ENCODE measurements at regions not wholly inside any gene's neighbourhood (a gene's known extent, or its start where the extent isn't known, plus 50 kb on each side); places are given as distances from the start of the nearest gene placed in this dataset.
"Not testable (repeated sequence)": the region's sequence is repeated elsewhere in the genome, so short reads cannot be mapped to it uniquely, and the experiment has no call there.

DNA sequence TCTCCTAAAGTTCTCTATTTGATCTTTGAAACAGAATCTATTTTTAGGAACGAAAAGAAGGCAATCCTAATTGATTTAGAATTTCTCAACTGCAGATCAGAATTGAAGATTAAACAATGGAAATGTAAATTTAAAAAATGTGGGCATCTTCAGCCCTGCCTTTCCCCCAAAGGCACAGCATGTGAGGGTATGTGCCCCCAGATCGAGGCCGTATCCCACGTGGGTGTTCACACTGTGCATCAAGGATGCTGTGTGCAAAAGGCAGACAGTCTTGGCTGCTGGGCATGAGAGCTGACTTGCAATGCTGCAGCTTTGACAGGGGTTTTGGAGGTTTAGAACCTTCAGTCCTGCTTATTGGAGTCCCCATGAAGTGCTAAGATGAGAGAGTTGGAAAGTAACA, 346.3 kb downstream of the VRK1 start:
- DNase-seq (ENCODE audit: low spot score) = no peak

DNA sequence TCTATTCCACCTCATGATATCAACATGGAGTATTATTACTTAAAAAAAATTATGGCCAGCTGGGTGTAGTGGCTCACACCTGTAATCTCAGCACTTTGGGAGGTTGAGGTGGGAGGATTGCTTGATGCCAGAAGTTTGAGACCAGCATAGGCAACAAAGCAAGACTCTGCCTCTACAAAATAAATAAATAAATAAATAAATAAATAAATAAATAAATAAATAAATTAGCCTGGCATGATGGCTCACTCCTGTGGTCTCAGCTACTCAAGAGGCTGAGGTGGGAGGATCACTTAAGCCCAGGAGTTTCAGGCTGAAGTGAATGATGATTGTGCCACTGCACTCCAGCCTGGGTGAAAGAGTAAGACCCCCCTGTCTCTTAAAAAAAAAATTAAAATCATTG, 350.8 kb downstream of the VRK1 start:
- not testable (repeated sequence) for DNase-seq (ENCODE audit: low spot score)

DNA sequence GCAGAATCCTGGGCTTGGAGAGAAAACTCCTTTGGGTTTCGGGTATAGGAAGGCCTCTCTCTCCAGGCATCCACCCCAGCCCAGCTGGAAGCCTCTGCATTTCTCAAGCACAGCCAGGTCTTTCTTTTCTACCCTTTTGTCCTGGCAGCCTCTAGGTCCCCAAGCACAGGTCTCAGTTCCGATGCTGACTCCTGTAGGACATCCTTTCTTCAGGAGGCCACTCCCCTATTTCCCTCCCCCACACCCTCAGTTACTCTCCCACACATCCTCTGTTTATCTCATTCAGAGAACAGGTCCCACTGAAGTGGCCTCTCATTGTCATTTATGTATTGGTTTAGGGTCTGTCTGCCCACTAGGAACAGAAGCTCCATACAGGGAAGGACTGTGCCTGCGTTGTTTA, 352.6 kb downstream of the VRK1 start:
- DNase-seq (ENCODE audit: low spot score) = no peak

DNA sequence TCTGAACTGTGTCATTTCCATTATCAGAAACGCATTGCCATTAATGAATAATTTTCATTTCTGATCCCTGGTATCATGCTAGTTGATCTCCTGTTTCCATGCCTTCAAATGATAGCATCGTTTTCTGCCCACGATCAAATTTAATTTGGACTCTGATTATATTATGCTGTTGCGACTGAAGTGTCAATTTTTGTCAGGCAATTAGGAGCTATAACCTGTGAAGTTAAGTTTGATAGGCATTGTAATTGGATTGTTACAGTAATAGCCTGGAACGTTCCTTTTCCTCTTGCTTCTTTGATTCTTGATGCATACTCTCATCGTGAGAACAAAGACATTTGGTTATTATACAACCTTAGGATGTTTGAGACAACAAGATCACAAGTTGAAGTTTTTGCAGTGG, 356.3 kb downstream of the VRK1 start:
- no peak for DNase-seq (ENCODE audit: low spot score)

DNA sequence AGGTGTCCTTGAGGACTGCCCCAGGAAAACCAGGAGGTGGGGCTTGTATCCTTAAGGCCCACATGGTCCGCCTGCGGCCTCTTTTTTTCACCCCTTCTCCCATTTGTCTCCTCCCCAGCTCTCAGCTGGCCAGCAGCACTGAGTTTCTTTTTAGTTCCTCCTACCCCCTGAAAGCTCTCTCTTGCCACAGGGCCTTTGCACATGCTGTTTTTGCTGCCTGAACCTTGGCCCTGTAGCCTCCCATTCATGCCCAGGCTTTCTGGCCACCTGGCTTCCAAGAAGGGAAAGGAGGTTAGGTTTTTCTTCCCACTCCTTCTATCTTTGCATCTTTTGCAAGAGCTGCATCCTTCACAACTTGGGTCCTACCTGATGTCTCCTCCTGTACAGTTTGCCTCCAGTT, 358.1 kb downstream of the VRK1 start:
- no peak for DNase-seq (ENCODE audit: low spot score)

DNA sequence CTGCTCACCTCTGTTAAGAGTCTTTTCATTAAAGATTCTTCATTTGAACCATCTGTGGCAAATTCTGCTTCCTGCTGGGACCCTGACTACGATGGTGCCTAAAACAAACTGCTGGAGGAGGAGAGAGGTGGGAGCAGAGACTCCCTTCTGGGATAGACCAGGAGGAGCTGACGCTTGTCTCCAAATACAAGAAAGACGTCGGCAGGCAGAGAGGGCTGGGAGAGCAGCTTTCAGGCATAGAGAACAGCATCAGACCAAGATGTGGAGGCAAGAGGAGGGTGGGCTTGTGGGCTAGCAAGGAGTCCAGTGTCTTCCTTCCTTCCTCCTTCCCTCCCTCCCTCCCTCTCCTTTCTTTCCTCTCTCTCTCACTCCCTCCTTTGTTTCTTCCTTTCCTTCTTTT, 358.6 kb downstream of the VRK1 start:
- no peak for DNase-seq (ENCODE audit: low spot score)

DNA sequence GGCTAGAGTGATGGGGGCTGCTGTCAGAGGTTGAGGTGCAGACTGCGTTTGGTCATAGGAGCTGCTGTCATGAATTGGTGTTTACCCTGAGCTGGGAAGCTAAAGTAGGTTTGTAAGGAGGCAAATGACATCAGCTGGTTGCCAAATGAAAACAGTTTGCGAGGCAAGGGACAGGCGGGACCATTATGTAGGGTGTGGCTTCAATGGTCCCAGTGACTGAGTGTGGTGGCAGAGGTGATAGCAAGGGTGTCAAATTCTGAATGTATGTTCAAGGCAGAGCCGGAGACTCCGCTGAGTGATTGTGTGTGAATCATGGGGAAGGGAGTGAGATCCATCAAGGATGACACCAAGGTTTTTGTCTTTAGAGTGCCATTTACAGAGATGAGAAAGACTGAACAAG, 359.5 kb downstream of the VRK1 start:
- no peak for DNase-seq (ENCODE audit: low spot score)

DNA sequence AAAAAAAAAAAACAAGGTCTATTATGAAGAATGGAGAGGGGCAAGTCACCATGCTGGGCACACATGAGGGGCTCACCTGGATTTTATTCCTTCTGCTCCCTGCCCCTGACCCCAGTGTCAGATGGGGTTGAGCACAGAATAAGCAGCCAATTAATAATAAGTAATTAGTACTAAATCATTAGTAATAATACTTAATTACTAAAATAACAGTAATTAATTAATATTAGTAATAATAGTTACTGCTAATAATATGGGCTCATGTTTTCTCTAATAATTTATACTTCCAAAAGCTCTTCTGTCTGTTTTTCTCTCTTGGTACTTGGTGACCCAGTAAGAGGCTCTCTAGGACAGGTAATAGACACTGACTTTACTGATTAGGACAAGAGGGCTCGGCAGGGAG, 360.9 kb downstream of the VRK1 start:
- DNase-seq (ENCODE audit: low spot score) = no peak

DNA sequence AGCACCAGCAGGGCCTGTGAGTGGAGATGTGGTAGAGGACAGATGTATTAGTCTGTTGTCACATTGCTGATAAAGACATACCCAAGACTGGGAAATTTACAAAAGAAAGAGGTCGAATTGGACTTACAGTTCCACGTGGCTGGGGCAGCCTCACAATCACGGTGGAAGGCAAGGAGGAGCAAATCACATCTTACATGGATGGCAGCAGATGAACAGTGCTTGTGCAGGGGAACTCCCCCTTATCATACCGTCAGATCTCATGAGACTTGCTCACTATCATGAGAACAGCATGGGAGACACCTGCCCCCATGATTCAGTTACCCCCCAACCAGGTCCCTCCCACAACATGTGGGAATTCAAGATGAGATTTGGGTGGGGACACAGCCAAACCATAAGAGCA, 361.9 kb downstream of the VRK1 start:
- DNase-seq (ENCODE audit: low spot score) = no peak

DNA sequence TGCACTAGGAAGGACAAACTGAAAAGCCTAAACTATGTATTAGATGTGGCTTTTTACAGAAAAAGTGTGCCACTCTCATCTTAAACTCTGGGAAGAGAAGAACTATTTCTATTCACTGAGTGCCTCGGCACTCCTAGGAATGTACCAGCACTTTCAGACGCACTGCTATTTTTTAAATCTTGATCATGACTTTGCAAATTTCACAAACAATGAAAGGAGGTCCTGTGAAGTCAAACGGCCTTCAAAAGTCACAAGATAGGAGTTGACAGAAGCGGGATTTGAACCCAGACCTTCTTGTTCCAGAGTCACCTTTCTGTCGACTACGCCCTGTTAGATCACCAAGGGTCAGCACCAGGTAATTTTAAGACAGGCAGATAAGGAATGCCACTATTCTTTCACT, 365.4 kb downstream of the VRK1 start:
- DNase-seq (ENCODE audit: low spot score) = no peak

DNA sequence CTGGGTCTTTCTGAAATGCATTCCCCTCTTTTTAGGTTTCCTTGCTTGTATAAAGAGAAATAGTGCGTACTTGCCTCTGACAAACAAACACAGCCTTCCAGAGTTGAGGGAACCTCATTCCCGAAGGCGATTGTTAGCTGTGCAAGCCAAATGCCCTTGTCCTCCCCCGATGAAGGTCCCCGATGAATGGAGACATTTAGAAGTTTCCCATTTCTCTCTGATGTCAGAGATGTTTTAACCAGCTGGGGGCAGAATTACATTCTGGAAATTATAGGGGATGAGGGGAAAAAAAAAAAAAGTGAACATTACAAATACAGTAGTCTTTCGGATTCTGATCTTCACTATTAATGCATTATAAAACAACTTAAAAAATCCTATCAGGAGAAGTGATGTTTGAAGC, 366.8 kb downstream of the VRK1 start:
- DNase-seq (ENCODE audit: low spot score) = no peak

DNA sequence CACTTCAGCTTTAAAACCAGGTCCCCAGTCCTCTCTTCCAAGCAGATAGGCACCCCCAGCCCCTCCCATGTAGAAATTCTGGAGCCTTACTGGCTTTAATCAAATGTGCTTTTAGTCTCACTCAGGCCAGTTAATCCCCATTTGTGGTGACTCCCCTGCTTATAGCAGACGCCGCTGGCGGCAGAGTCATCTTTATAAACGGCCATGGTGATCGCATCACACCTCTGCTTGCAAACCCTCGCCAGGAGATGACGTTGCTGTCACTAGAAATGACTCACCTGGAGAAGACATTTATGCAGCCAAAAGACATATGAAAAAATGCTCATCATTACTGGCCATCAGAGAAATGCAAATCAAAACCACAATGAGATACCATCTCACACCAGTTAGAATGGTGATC, 369.3 kb downstream of the VRK1 start:
- no peak for DNase-seq (ENCODE audit: low spot score)

DNA sequence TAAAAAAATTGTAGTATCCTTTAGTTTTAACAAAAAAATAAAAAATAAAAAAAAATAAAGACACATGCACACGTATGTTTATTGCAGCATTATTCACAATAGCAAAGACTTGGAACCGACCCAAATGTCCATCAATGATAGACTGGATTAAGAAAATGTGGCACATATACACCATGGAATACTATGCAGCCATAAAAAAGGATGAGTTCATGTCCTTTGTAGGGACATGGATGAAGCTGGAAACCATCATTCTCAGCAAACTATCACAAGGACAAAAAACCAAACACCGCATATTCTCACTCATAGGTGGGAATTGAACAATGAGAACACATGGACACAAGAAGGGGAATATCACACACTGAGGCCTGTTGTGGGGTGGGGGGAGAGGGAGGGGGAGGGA, 370.4 kb downstream of the VRK1 start:
- DNase-seq (ENCODE audit: low spot score) = not testable (repeated sequence)

DNA sequence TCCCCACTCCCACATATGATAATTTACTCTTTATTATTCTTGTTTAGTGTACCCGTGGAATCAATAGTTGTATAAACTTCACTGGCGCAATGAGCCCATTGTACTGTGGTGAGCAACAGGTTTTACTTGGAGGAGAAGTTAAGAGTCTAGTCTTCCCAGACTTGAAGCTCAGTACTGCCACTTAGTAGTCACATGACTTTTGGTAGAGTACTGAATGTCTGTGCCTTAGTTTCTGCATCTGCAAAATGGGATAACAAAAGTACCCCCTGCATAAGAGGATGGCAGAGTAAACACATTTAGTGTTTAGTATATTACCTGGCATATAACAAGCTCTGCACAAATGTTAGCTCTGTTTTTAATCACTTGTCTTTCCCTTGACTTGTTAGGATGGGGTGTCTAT, 375.5 kb downstream of the VRK1 start:
- no peak for DNase-seq (ENCODE audit: low spot score)

DNA sequence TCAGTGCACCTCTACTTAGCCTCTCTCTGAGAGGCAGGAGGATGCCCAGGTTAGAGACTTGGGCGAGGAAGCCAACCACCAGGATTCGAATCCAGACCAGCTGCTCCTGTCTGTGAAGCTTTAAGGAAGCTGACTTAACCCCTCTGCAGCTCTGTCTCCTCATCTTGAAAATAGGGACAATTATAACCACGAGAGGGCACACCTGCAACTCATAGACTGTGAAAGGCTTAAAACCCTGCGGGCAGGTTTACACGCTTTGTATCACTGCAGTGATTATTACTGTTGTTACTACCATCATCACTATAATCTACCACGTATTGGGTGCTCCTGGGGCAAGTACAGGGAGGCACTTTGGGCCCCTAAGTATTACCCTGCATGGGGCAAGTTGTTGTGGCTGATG, 379.8 kb downstream of the VRK1 start:
- DNase-seq (ENCODE audit: low spot score) = no peak

DNA sequence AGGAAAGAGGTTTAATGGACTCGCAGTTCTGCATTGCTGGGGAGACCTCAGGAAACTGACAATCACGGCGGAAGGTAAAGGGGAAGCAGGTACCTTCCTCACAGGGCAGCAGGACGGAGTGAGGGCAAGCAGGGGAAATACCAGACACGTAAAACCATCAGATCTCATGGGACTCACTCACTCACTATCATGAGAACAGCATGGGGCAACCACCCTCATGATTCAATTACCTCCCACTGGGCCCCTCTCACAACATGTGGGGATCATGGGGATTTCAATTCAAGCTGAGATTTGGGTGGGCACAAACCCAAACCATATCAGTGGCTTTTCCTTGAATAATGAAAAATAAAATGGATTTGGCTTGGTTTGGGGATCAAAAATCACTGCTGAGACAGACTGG, 380.5 kb downstream of the VRK1 start:
- DNase-seq (ENCODE audit: low spot score) = no peak

DNA sequence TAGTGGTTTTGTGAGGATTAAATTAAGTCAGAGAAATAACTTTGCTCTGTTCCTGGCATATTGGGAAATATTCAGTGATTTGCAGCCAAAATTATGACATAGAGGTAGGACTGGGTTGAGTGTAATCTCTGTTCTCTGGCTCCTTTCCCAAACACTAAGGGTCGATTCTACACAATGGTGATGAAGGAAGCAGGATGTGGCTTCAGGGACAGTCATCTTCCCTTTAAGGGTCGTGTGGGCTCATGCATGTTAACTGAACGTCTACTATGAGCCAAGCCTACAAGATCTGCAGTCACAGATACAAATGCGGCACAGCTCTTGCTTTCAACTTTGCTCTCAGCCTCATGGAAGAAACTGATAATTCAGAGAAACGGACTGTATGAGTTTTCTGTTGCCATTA, 381.6 kb downstream of the VRK1 start:
- no peak for DNase-seq (ENCODE audit: low spot score)

DNA sequence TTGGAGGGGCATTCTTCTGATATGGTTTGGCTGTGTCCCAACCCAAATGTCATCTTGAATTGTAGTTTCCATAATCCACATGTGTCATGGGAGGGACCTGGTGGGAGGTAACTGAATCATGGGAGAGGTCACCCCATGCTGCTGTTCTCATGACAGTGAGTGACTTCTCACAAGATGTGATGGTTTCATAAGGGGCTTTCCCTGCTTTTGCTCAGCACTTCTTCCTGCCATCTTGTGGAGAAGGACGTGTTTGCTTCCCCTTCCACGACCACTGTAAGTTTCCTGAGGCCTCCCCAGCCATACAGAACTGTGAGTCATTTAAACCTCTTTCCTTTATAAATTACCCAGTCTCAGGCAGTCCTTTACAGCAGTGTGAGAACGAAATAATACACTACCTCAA, 382.4 kb downstream of the VRK1 start:
- DNase-seq (ENCODE audit: low spot score) = no peak

DNA sequence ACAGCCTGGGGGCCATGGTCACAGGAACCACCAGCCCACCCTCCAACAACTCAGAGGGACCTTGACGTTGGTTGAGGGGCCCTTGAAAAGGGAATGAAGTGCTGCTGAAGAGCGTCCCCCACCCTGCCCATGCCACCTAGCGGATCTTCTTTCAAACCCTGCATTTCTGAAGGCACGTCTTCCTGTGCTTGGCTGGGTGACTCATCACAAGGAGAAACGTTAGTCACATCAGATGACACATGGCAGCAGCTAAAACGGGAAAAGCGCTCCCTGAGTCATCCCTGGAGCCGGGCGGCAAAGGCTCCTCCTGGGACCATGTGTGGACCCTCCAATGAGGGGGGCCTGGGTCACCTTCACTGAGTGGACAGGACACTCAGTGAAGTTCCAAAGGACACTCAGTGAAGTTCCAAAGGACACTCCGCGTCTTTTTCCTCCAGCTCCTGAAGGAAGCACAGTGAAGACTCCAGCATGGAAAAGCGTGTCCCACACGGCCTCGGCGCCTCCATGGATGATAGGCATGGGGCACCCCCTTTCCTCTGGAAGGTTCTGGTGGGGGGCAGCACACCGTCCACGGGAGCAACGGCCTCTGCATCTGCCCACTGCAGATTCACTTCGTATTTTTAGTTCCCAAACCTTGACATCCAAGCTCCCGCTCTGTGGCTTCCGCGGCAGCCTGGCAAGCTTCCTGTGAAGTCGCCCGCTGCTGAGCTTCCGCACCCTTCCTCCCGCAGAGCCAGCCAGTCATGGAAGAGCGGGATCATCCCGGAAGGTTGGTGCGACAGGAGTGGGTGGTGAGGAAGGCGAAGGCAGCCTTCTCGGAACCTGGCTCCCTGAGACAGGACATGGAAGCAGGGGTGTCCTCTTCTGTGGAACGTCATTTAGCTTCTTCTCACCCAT, 383.4 kb downstream of the VRK1 start:
- DNase-seq (ENCODE audit: low spot score) = no peak

DNA sequence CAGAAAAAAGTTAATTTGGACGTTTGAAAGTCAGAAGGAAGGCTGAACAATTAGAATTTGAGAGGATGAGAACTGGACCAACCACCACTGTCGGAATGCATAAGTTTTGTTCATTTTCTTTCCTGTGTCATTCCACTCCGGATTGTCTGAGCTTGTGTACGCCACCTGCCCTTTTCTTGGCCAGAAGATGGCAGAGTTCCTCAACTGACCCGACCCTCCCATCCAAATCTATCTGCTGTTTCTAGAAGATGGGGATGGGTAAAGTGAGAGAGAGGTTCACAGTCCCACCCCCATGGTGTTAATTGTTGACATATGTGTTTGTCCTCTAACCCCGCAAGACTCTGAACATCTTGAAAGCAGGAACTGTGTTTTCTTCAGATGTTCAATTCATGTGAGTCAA, 388.0 kb downstream of the VRK1 start:
- no peak for DNase-seq (ENCODE audit: low spot score)

DNA sequence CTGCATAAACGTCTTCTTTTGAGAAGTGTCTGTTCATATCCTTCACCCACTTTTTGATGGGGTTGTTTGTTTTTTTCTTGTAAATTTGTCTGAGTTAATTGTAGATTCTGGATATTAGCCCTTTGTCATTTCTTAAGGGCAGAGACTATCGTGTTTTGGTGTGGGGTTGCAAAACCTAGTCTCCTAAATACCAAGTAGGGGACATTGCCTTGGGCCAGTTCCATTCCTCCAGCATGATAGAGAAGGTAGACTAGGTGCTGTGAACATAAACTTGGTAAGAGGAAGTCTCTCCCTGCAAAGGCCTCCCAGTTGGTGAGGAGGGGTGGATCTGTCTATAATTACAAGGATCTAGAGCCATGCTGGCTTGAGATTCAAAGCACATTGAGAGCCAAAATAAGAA, 390.7 kb downstream of the VRK1 start:
- no peak for DNase-seq (ENCODE audit: low spot score)

DNA sequence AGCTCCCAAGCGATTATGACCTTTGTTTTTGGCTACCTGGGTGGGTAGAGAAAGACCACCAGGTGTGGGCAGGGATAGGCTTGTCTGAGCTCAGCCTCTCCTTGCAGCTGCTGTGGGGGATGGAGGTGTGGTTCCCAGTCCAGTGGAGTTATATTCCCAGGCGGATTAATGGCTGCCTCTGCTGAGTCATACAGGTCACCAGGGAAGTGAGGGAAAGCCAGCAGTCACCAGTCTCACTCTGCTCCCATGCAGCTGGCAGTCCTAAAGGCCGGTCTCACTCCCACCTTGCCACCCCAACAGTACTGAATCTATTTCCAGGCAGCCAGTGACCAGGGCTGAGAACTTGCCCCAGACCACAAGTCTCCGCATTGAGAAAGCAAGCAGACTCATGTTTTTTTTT, 399.2 kb downstream of the VRK1 start:
- no peak for DNase-seq (ENCODE audit: low spot score)

DNA sequence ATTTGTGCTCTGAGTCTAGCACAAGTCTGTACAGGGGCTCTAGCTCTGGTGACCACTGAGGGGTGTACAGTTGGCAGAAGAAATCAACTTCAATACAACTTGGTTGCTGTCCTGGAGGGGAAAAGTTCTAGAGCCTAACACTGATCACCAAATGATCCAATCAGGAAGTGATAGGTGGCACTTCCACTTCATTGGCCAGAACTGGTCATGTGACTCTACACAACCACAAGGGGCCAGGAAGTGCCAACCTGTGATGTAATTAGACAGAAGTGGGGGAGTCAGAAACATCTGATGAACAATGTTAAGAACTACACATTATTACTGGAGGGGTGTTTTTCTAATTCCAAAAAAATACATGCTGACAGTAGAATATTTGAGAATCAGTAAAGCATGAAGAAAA, 401.6 kb downstream of the VRK1 start:
- DNase-seq (ENCODE audit: low spot score) = no peak

DNA sequence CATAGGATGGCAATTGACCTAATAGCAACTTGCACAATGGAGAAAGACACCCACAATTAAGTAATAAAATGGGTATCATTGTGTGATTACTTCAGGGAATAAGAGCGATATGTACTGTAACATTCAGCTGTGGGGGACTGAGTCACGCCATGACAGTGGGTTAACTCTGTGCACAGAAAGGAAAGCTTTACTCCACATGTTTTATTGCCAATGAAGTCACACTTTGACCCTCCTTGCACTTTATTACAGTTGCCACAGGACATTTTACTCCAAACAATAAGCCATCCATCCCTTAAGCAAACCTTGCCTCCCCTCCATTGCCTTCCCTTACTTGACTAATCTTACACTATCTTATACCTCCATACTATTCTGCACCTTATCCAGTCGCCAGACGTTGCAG, 403.1 kb downstream of the VRK1 start:
- no peak for DNase-seq (ENCODE audit: low spot score)
